OCI-LY7 (cell line): ENCODE measurements at regions not wholly inside any gene's neighbourhood (a gene's known extent, or its start where the extent isn't known, plus 50 kb on each side); places are given as distances from the start of the nearest gene placed in this dataset.

ENCODE experiments used
- EZH2phosphoT487 ChIP-seq: fragments of 200-600 bp; sonication (generic); IDR thresholded peaks from 2 replicates; pipeline ENCODE4 v1.6.1; 2018; ENCODE audit warnings: low read depth, borderline replicate concordance, mild to moderate bottlenecking, mixed run types, antibody characterized with exemption, low read length, moderate library complexity, mixed read lengths
- TF ChIP-seq, protein P1 (sequence below): fragments of 200-600 bp; sonication (generic); conservative IDR thresholded peaks from 2 replicates; pipeline ENCODE4 v1.5.1; 2014; ENCODE audit warnings: mild to moderate bottlenecking, antibody characterized with exemption, low read length, moderate library complexity, mixed read lengths

- TF ChIP-seq, protein P1, sequence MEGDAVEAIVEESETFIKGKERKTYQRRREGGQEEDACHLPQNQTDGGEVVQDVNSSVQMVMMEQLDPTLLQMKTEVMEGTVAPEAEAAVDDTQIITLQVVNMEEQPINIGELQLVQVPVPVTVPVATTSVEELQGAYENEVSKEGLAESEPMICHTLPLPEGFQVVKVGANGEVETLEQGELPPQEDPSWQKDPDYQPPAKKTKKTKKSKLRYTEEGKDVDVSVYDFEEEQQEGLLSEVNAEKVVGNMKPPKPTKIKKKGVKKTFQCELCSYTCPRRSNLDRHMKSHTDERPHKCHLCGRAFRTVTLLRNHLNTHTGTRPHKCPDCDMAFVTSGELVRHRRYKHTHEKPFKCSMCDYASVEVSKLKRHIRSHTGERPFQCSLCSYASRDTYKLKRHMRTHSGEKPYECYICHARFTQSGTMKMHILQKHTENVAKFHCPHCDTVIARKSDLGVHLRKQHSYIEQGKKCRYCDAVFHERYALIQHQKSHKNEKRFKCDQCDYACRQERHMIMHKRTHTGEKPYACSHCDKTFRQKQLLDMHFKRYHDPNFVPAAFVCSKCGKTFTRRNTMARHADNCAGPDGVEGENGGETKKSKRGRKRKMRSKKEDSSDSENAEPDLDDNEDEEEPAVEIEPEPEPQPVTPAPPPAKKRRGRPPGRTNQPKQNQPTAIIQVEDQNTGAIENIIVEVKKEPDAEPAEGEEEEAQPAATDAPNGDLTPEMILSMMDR: no peak
- TF ChIP-seq EZH2phosphoT487: no peak
Observed at GRCh38 chr1:83098791-83099190, 900.1 kb downstream of the TTLL7 start.
